ENCODE measurements at regions not wholly inside any gene's neighbourhood (a gene's known extent, or its start where the extent isn't known, plus 50 kb on each side); places are given as distances from the start of the nearest gene placed in this dataset.

GRCh38 chr18:50453732-50454131 lies 78.9 kb downstream of the SKA1 start:
- TF ChIP-seq, protein P1, sequence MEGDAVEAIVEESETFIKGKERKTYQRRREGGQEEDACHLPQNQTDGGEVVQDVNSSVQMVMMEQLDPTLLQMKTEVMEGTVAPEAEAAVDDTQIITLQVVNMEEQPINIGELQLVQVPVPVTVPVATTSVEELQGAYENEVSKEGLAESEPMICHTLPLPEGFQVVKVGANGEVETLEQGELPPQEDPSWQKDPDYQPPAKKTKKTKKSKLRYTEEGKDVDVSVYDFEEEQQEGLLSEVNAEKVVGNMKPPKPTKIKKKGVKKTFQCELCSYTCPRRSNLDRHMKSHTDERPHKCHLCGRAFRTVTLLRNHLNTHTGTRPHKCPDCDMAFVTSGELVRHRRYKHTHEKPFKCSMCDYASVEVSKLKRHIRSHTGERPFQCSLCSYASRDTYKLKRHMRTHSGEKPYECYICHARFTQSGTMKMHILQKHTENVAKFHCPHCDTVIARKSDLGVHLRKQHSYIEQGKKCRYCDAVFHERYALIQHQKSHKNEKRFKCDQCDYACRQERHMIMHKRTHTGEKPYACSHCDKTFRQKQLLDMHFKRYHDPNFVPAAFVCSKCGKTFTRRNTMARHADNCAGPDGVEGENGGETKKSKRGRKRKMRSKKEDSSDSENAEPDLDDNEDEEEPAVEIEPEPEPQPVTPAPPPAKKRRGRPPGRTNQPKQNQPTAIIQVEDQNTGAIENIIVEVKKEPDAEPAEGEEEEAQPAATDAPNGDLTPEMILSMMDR (IDR thresholded peaks at IDR 0.05; ENCODE audit: insufficient read depth, low read depth, low read length, missing control alignments) = no peak
- DNase-seq (ENCODE audit: low read depth) = no peak
- no peak overlapping the region for H3K4me3 ChIP-seq (ENCODE audit: low read depth, low read length)

GRCh38 chr18:50454387-50454988 lies 79.6 kb downstream of the SKA1 start:
- DNase-seq (ENCODE audit: low read depth) = no peak
- TF ChIP-seq, protein P1 (IDR thresholded peaks at IDR 0.05; ENCODE audit: insufficient read depth, low read depth, low read length, missing control alignments) = no peak
- H3K4me3 ChIP-seq (ENCODE audit: low read depth, low read length) = no peak overlapping the region

GRCh38 chr18:50456285-50456684 lies 81.4 kb downstream of the SKA1 start:
- no peak for DNase-seq (ENCODE audit: low read depth)

GRCh38 chr18:50457639-50458038 lies 82.8 kb downstream of the SKA1 start:
- H3K4me3 ChIP-seq (ENCODE audit: low read depth, low read length) = no peak overlapping the region
- TF ChIP-seq, protein P1 (IDR thresholded peaks at IDR 0.05; ENCODE audit: insufficient read depth, low read depth, low read length, missing control alignments) = no peak
- no peak for DNase-seq (ENCODE audit: low read depth)

More at GRCh38 chr18:50456285-50456684, 81.4 kb downstream of the SKA1 start:
- TF ChIP-seq, protein P1 (IDR thresholded peaks at IDR 0.05; ENCODE audit: insufficient read depth, low read depth, low read length, missing control alignments) = no peak
- no peak overlapping the region for H3K4me3 ChIP-seq (ENCODE audit: low read depth, low read length)

- TF ChIP-seq, protein P1 (IDR thresholded peaks at IDR 0.05; ENCODE audit: insufficient read depth, low read depth, low read length, missing control alignments) = no peak
- no peak overlapping the region for H3K4me3 ChIP-seq (ENCODE audit: low read depth, low read length)
Measured at GRCh38 chr18:50458366-50458765, 83.5 kb downstream of the SKA1 start.

DNA sequence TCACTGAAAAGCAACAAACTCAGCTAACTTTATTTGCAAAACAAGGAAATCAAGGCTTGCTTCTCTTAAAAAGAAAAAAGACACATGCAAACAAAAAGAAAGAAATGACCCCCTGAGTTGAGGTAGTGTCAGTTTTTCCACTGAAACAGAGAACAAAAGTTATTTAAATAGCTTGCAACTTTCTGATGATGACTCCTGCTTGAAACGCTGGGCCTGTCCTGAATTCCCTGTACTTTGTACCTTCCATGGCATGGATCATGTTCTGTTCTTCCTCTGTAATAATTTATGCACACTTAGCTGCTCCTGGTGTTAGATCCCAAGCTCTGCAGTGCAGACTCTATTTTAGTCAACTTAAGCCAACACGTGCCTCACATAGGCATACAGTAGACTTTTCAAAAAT lies 84.0 kb downstream of the SKA1 start:
- TF ChIP-seq, protein P1 (IDR thresholded peaks at IDR 0.05; ENCODE audit: insufficient read depth, low read depth, low read length, missing control alignments) = no peak
- no peak for DNase-seq (ENCODE audit: low read depth)
- no peak overlapping the region for H3K4me3 ChIP-seq (ENCODE audit: low read depth, low read length)

More at GRCh38 chr18:50458366-50458765, 83.5 kb downstream of the SKA1 start:
- DNase-seq (ENCODE audit: low read depth) = no peak

GRCh38 chr18:50460062-50460461 lies 85.2 kb downstream of the SKA1 start:
- no peak overlapping the region for H3K4me3 ChIP-seq (ENCODE audit: low read depth, low read length)
- TF ChIP-seq, protein P1 (IDR thresholded peaks at IDR 0.05; ENCODE audit: insufficient read depth, low read depth, low read length, missing control alignments) = no peak
- no peak for DNase-seq (ENCODE audit: low read depth)

Measured in GM12865 (cell line).